Stimulated activated CD8-positive, alpha-beta memory T cell treated with anti-CD3 and anti-CD28 coated beads, Interleukin-4, amount 100 ng/mL, for 1 hour (primary cell): ENCODE measurements at regions not wholly inside any gene's neighbourhood (a gene's known extent, or its start where the extent isn't known, plus 50 kb on each side); places are given as distances from the start of the nearest gene placed in this dataset.

ENCODE experiments used
- DNase-seq, 2 donors: peaks; one replicate each; pipeline ENCODE4 v3.0.0-alpha.2; 2020; ENCODE audit warnings: low read depth in 2 of 2, low spot score in 1 of 2

DNA sequence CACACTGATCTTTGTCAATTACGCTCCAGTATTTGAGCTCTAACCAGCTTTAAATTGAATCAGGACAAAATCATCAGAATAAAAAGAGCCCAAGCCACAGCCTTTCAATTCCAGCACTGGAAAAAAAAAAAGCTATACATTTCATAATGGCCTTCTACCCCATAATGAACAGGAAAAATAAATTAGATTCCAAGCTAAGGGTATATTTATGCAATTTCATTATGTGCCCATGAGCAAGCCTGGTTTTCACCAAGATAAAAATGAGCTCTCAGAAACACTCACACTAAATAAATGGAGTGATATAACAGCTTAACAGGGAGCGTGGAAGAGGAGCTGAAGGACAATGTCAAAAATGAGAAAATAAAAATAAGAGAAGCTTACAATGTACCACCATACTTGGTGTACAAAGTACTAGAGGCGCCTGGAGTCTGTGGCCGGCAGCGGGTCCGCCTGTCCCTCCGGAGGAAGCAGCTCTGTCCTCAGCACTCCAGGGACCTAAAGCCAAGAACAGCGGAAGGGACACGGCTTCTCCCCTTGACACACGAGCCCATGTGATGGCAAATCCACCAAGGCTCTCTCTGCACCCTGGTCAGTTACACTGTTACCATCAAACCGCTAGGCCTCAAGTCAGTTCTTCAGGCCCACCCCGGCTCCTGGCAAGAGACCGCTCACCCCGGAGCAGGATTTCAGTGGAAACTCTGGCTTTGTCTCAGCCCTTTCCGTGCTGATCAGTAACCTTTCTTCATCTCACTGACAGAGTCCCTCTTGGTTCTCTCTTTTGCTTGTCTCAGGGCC, 69.6 kb downstream of the RBFOX3 start:
- no peak for DNase-seq

DNA sequence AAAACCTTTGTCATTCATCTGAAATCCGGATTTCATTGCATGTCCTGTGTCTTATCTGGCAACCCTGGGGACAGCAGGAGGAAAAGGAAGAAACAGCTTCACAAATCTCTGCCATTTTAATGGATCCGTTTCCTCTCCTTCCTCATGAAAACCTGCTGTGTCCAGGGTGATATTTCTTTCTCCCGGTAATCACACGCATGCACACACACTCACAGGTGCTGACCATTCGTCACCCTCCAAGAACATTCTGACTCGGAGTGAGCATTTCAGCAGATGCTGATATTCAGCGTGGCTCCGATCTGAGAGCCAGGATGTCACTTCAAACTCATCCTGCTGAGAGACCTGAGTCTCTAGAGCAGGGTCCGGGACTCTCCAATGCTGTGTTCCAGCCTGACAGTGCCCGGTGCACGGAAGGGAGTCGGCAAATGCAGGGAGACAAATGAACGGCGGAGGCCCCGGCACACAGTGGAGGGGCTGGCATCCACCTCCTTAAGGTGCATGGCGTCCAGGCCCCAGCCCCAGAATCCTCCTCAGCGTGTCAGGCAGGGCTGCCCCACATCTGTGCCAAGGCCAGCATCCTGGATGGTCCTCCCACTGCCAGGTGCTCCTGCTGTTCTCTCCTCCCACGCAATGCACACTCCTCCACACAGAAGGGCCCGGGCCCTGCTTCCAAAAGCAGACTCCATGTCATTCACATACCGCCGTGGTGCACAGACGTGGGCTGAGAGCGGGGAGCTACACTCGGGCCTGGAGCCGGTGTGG, 70.7 kb downstream of the RBFOX3 start:
- DNase-seq, result no peak

DNA sequence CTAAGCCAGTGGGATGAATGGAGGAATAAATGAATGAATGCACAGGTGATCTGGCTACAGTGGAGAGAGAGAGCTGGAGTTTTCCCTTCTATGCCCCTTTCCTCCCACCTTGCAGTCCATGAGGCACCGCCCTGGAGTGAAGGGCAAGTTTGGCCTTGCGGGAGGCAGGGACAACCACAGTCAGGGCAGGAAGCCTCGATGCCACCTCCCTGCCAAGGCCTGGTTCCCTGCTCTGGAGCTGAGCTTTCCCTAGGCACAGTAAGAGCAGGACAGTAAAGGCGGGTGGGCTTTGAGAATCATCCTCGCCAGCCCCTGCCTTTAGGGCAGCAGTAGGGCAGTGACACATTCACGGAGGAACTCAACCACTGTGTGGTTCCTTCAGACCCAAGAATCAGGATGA, 72.6 kb downstream of the RBFOX3 start:
- no peak for DNase-seq

DNA sequence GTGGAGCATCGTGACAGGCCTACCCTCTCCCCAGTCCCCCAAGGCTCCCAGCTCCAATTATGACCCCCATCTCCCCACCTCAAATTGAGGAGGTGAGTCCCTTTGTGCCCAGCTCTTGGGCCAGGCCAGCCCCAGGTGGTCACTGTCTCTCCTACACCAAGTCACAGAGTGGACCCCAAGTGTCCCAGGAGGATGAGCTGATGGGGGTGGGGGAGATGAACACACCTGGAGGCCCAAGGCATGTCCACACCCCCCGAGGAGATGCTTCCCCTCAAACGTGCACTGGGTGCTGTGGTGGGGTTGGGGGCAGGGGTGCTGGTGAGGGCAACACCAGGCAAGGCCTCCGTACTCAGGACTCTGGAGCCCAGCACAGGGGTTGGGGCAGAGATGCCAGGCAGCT, 73.2 kb downstream of the RBFOX3 start:
- no peak for DNase-seq

DNA sequence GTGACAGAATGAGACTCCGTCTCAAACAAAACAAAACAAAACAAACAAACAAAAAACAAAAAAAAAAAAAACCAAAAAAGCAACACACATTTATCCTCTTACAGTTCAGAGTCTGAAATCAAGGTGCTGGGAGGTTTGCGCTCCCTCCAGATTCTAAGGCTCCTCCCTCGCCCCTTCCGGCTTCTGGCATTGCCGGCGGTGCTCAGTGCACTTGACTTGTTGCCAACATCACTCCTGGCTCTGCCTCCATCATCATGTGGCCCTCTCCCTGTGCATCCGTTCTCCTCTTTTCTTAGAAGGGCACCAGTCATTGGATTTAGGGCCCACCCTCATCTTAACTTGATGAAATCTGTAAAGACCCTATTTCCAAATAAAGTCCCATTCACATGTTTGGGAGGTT, 73.8 kb downstream of the RBFOX3 start:
- DNase-seq, result no peak

DNA sequence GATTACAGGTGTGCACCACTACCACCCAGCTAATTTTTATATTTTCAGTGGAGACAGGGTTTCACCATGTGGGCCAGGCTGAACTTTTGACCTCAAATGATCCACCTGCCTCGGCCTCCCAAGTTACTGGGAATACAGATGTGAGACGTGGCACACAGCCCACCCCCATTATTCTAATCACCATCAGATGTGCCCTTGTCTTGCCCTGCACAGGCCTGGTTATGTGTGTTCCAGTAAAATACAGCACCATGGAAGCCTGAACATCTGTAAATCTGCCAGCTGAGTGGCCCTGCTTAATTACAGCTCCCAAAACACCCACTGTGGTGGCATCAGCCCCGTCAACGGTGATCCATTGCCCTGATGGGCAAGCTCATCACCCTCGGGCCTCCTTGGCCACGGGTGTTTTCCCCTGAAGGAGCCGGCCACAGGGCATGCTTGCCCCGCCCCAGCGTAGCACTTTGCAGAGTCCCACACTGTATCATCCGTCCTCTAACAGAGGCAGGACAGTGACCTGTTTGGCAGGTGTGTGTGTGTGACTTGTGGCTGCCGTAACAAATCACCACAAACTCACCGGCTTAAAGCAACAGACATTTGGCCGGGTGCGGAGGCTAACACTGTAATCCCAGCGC, 74.5 kb downstream of the RBFOX3 start:
- no peak for DNase-seq

DNA sequence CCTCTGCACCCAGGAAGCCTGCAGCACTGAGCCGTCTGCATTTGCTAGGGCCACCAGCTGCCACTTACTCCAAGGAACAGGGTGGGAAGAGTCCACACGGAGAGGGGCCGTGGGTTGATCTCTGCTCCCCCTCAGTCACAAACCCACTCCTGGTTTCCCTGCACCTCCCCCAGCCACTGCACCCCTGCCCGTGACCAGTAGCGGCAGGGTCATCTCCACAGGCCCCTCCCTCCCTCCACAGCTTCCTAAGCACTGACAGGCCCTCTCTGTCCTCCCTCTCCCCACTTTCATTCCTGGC, 75.2 kb downstream of the RBFOX3 start:
- no peak for DNase-seq

DNA sequence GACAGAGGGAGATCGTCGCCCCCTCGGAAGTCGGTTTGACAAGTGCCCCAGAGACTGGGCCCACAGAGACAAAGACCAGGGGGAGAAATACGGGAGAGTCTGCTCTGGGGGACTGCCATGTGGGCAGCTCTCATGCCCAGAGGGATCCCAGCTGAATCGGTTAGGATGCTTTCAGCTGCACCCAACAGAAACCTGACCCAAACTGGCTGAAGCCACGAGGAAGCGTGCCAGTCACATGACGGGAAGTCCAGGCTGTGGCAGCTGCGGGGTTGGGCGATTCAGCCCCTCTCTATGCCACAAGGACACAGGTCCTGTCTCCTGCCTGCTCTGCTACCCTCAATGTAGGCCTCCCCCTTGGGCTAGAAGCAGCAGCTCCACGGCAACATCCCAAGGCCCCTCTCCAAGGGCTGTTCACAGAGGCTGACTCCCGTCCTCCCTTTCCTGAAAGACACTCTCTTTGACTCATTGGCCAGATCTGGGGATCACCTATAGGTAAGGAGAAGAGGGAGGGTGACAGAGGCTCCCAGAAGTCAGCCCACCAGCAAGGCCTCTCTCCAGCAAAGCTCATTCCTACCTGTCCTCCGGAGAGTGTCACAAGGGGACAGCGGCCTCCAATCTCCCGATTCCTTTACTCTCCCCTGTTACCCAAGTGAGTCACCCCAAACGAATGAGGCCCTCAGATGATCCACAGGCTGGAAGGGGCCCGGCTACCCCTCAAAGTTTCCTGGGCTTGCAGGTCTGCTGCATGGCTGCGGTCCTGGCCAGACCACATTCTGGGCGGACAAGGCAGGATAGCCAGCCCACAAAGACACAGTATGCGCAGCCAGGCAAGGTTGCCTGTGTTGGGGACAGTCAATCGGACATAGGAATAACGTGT, 75.8 kb downstream of the RBFOX3 start:
- no peak for DNase-seq

DNA sequence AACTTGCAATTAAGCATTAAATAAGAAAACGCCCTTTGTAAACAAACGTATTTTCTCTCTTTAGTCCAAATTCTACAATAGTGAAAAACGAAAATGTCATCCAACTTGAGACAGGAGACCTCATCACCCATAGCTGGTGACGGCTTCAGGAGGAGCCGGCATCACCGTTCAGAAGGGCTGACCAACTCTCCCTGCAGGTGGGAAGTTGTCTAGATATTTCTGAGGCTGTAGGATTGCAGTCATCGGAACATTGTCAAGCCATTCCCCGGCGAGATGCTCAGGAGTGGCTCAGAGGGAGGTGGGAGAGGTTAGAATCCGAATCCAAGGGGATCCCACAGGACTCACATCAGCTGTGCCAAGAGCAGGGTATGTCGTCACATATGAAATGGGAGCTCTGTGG, 76.7 kb downstream of the RBFOX3 start:
- DNase-seq, result no peak

DNA sequence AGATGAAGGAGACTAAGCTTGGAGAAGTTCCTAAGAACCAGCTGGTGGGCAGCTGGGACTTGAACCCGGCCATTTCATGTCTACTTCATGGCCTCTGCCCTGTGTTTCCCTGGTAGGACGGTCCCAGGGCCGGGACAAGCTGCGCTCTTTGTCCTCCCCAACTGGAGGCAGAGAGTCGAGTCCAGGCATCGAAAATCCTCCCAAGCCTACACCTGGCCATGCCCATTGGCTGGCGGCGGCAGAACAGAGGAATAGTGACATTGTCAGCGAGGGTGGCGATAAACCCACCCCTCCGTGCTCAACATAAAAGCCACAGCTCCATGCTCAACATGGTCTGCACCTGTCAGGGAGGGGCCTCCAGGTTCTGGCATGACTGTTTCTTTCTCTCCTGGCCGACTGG, 77.7 kb downstream of the RBFOX3 start:
- DNase-seq, result no peak

DNA sequence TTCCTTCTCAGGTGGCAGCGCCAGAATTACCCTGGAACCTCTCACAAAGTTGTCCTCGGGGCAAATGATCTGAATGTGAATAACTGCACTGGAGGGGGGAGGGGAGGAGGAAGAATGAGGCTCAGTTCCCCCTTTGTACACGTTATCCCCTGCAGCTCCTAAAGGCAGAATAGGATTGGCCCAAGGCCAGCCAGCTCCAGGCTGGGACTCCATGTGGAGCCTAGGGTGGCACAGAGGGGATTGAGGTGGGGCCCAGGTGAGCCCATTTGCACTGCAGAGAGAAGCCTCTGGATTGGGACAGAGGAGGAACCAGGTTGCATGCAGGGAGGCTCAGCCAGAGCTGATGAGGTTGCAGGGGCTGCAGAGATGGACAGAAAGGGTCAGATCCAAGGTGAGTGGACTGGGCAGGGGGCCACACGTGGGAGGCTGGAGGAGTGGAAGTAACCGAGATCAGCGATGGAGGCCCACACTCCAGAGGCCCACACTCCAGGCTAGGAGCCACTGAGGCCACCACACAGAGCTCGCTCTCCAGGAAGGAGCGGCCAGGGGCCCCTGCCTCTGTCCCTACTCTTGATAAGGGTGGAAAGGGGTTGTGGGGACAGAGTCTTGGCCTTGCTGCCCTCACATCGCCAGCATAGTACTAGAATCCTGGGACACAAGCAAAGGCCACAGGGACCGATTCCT, 78.6 kb downstream of the RBFOX3 start:
- no peak for DNase-seq

DNA sequence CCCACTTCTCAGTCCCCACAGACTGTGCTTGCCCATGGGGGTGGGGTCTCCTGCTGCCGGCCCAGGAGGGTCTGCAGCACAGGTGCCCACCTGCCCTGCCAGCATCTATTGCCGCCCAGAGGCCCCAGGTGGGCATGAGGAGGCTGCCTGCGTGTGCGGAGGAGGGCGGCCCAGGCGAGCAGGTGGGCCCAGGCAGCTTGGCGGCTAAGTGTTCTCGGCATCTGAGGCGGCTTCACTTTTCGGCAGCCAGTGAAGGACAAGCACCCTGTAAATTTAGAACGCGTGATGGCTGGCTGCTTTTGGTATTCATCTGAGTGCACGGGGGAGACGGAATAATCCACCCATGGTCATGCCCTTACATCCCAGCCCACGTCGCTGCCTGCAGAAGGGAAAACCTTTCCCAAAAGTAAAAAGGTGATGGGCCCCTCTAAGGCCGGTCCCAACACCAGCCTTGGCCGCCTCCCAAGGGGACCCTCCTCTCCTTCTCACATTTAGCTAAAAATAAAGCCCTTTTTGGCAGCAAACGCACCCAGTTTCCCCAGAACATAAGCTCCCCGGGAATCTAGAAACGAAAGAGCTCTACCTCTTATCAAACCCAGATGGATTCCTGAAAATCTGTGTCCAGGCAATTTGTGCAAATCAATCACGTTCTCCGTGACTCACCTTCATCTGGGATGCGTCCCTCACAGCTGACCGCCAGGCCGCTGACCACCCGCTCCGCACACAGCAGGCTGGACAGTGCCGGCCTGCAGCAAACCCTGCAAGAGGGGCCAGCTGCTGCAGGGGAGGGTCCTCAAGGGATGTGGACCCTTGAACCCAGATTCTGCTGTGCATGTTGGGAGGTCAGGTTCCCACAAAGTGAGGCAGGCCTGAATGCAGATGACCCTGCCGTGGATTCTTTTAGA, 79.4 kb downstream of the RBFOX3 start:
- no peak for DNase-seq

DNA sequence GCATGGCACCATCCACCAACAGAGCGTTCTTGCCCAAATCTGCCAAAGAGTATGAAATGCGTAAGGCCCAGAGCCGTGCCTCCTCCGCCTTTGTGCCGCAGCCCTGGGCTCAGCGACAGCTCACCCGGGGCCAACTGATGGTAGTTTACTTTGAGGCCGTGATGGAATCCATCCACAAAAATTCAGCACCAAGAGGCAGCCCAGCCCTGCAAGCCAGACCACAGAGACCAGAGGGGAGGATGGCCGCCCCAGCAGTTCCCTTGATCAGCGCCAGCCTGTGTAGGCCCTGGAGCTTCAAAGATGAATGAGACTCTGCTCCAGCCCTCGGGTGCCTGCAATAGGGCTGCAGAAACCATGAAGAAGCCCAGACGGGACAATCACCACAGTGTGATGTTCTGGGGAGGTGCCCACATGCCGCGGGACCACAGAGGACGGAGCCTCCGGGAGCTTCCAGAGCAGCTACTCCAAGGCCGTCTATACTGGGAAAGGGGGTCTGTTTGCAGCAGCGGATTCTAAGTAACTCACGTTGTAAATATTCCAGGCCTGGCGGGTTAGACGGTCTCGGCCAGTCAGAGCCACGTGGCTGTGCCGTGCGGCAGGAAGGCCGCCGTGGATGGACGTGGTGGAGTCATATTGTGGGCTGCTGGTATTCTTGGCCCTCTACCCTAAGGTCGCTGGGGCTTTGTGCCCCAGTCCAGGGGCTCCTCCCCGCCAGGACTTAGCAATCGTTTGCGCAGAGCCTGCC, 80.3 kb downstream of the RBFOX3 start:
- no peak for DNase-seq

DNA sequence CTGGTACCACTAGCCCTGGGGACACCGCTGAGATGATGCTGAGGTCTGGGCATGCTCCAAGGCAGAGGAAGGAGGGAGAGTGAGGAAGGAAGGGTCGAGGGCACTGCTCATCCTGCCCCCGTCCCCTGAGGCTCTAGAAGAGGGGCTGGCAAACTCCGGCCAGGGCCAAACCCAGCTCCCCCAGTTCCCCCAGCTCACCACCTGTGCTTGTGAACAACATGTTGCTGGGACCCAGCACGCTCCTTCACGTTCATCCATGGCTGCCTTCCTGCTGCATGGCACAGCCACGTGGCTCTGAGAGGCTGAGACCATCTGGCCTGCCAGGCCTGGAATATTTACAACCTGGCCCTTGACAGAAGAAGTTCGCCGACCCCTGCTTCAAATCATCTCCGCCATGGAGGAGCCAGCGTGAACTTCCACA, 81.2 kb downstream of the RBFOX3 start:
- no peak for DNase-seq

DNA sequence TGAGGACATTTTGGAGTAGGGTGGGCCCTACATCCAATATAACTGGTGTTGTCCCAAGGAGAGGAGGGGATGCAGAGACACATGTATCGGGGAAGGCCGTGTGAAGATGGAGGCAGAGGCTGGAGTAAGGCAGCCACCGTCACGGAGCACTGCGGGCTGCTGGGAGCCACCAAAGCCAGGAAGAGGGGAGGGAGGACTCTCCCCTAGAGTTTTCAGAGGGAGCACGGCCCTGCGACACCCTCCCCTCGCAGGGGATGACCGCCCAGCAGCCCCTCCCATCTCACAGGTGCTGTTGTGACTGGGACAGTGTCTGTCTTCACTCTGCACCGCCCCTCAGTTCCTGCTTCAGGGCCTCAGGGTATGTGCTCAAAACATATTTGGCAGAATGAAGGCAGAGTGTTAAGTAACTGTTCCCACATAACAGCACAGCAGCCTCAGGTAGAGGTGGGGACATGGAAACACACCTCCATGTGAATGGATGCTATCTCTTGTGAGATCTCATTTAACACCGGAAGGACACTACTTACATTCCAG, 82.2 kb downstream of the RBFOX3 start:
- no peak for DNase-seq

DNA sequence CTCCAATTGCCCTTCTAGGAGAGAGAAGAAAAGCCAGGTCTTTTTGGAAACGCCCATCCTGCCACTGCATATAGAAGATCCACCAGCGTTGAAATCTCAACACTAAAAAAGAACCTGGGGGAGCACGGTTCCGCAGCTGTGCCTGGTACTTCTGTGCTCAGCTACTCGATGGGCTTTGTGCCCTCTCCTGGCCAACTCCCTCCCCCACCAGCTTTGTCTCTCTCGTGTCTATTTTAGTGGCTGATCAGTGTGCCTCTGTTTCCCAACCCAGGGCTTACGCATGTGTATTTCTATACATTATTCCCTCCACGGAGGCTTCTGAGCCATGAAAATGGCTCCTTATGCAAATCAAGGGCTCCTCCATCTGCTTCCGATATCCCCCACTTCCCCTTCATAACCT, 83.5 kb downstream of the RBFOX3 start:
- no peak for DNase-seq

DNA sequence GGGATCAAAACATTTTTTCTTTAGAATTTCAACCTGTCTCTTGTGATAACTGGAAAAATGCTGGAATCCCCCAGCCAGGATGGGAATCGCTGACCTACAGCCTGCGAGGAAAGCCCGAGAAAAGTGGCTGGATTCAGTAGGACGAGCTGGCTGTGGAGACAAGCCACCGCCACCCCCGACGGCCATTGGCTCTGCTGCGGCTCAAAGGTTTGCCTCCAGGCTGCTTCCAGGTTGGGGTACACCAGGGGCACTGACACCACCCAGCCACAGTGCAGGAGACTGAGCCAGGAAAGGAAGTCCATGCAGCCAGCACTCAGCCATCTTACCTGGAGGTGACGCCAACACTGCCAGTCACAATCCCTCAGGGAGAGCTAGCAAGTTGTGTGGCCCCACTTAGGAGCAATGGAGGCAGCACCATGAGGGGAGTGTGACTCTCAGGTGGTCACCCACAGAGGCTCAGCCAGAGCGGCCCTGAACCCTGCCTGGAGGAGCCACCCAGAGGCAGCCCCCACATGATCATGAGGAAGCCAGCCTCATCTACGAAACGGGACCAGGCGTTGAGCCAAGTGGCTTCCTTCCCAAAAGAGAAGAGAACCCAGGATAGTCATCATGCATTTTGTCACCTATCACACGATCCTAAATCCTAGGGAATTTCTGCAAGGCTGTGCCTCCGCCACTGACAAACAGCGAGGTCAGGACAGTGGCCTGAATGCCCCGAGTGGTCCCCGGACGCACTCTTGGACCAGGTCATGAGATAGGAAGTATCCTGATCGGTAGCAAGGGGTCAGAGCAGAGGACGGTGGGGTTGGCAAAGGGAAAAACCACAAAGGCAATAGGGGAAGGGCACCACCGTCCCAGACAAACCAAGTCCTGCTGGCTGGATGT, 84.8 kb downstream of the RBFOX3 start:
- DNase-seq, result no peak
